Transverse colon (tissue), 4 donors: ENCODE measurements at regions not wholly inside any gene's neighbourhood (a gene's known extent, or its start where the extent isn't known, plus 50 kb on each side); places are given as distances from the start of the nearest gene placed in this dataset.
"Not testable (repeated sequence)": the region's sequence is repeated elsewhere in the genome, so short reads cannot be mapped to it uniquely, and the experiment has no call there.

Experiments
- DNase-seq: peaks from one replicate; pipeline ENCODE4 v3.0.0-alpha.2; 2019
- H3K27ac ChIP-seq, 4 donors: fragments of 200-600 bp; sonication (generic); 2 replicates each; pipeline ENCODE4 v1.5.1; 2016 to 2018; ENCODE audit warnings: inconsistent platforms in 4 of 4
- H3K27me3 ChIP-seq: fragments of 200-600 bp; sonication (generic); 2 replicates; pipeline ENCODE4 v1.5.1; 2017; ENCODE audit warnings: inconsistent platforms
- H3K36me3 ChIP-seq, 4 donors: fragments of 200-600 bp; sonication (generic); 2 replicates each; pipeline ENCODE4 v1.5.1; 2017 to 2019; ENCODE audit warnings: inconsistent platforms in 4 of 4
- H3K4me1 ChIP-seq, 4 donors: fragments of 200-600 bp; sonication (generic); 2 replicates each; pipeline ENCODE4 v1.5.1; 2017 to 2020; ENCODE audit warnings: inconsistent platforms in 4 of 4
- H3K4me3 ChIP-seq, 4 donors: fragments of 200-600 bp; sonication (generic); 1 replicate in 1 of 4; 2 replicates in 3 of 4; pipeline versions ENCODE4 v1.5.1 to v1.6.1; 2017 to 2019; ENCODE audit warnings: inconsistent platforms in 4 of 4
- H3K9me3 ChIP-seq, 2 donors: fragments of 200-600 bp; sonication (generic); 2 replicates each; pipeline ENCODE4 v1.5.1; 2017 to 2019; ENCODE audit warnings: inconsistent platforms in 2 of 2
- CTCF ChIP-seq, 5 experiments: fragments of 200-600 bp in 3 of 5; fragments of 450-650 bp in 2 of 5; sonication (generic) in 3 of 5; IDR thresholded peaks; 1 replicate in 2 of 5; 2 replicates in 3 of 5; pipeline ENCODE4 v1.5.1; 2016 to 2017; ENCODE audit warnings: antibody characterized with exemption in 5 of 5, inconsistent platforms in 3 of 5, mild to moderate bottlenecking in 2 of 5, moderate library complexity in 1 of 5
- EP300 ChIP-seq: sonication (generic); formaldehyde crosslinking; IDR thresholded peaks from one replicate; pipeline ENCODE4 v1.6.1; 2017; ENCODE audit warnings: antibody characterized with exemption, low read depth
- POLR2A ChIP-seq: fragments of 450-650 bp; IDR thresholded peaks from one replicate; pipeline ENCODE4 v1.6.1; 2016; ENCODE audit warnings: antibody characterized with exemption, mild to moderate bottlenecking, moderate library complexity
- POLR2AphosphoS5 ChIP-seq, 3 donors: sonication (generic); formaldehyde crosslinking; IDR thresholded peaks; one replicate each; pipeline ENCODE4 v1.6.1; 2016; ENCODE audit warnings: antibody characterized with exemption in 3 of 3
- WGBS, 2 donors: methylation state at CpG; one replicate each; pipeline ENCODE4 v1.1.5; 2018; ENCODE audit warnings: low coverage in 1 of 2; 5-methylcytosine and 5-hydroxymethylcytosine counted together
- in situ Hi-C, 4 donors: fragments of 200-750 bp; cut with MboI; loops; one replicate each; pipeline versions ENCODE4 v1.15.0 to v1.15.1; 2017; ENCODE audit warnings: low sequenced_read_pairs in 3 of 4, low pct_ligation_motif_present in 1 of 4, low pct_unique_long_range_greater_than_20kb in 1 of 4
- intact Hi-C: fragments of 100-400 bp; cut with DNase I; formaldehyde crosslinking; loops from one replicate; pipeline ENCODE4 v1.15.1; 2023; ENCODE audit warnings: low total_unique reads

GRCh38 chr19:34085336-34085735 lies 87.0 kb upstream of the LSM14A start:
- no peaks in the 10 kb centered on the region for H3K4me1 ChIP-seq
- no peaks in the 10 kb centered on the region for H3K36me3 ChIP-seq
- no peak overlapping the region for H3K27ac ChIP-seq
- TF ChIP-seq CTCF (IDR thresholded peaks at IDR 0.05) (no peak), POLR2A (no peak), POLR2AphosphoS5 (IDR thresholded peaks at IDR 0.05) (no peak), EP300 (no peak)
- 35 to 53% methylated on average over 2 to 3 of the region's 3 CpGs for WGBS, 2 donors
- intact Hi-C loops: no loop called here
- in situ Hi-C loops: loop anchor here in 1 of 4 donors (25.0 kb wide), 1 partner anchor 648 kb away; no protein-coding TSS in a partner anchor
- H3K4me3 ChIP-seq: no peak overlapping the region
- H3K27me3 ChIP-seq: peaks cover 14% of the 10 kb centered on the region
- DNase-seq: no peak
- no peaks in the 10 kb centered on the region for H3K9me3 ChIP-seq

GRCh38 chr19:34088292-34088691 lies 84.0 kb upstream of the LSM14A start:
- Histone ChIP-seq H3K9me3 (no peaks in the 10 kb centered on the region), H3K36me3 (no peaks in the 10 kb centered on the region), H3K27ac (no peak overlapping the region), H3K4me3 (no peak overlapping the region), H3K4me1 (no peaks in the 10 kb centered on the region), H3K27me3 (peaks cover 2% of the 10 kb centered on the region)
- in situ Hi-C loops: loop anchor here in 1 of 4 donors (25.0 kb wide), 1 partner anchor 651 kb away; no protein-coding TSS in a partner anchor
- intact Hi-C loops: no loop called here
- TF ChIP-seq POLR2A (no peak), POLR2AphosphoS5 (IDR thresholded peaks at IDR 0.05) (no peak), EP300 (no peak), CTCF (IDR thresholded peaks at IDR 0.05) (no peak)
- DNase-seq: no peak

- H3K27me3 ChIP-seq: peaks cover 3% of the 10 kb centered on the region
- intact Hi-C loops: no loop called here
- in situ Hi-C loops: loop anchor here in 1 of 4 donors (25.0 kb wide), 1 partner anchor 652 kb away; no protein-coding TSS in a partner anchor
- no peaks in the 10 kb centered on the region for H3K4me1 ChIP-seq
- no peak overlapping the region for H3K27ac ChIP-seq
- TF ChIP-seq POLR2AphosphoS5 (IDR thresholded peaks at IDR 0.05): no peak
- no peak for TF ChIP-seq EP300
- no peak for TF ChIP-seq POLR2A
- no peak for TF ChIP-seq CTCF (IDR thresholded peaks at IDR 0.05)
- no peak overlapping the region for H3K4me3 ChIP-seq
- 66 to 67% methylated on average over 2 to 5 of the region's 5 CpGs for WGBS, 2 donors
- DNase-seq: no peak
- H3K9me3 ChIP-seq: no peaks in the 10 kb centered on the region
- no peaks in the 10 kb centered on the region for H3K36me3 ChIP-seq
These were observed 82.7 kb upstream of the LSM14A start for GRCh38 chr19:34089566-34089965.

GRCh38 chr19:34094960-34095359 lies 77.3 kb upstream of the LSM14A start:
- intact Hi-C loops: loop anchor here (2.0 kb wide), 1 partner anchor 316 kb away; no protein-coding TSS in a partner anchor
- H3K36me3 ChIP-seq: no peaks in the 10 kb centered on the region

GRCh38 chr19:34095411-34095810 lies 76.9 kb upstream of the LSM14A start:
- DNase-seq, H3K36me3 ChIP-seq, H3K9me3 ChIP-seq, H3K4me1 ChIP-seq, H3K4me3 ChIP-seq, H3K27ac ChIP-seq: not testable (repeated sequence)
- H3K27me3 ChIP-seq: peaks cover 12% of the 10 kb centered on the region
- intact Hi-C loops (loop anchor here (2.0 kb wide), 1 partner anchor 317 kb away; no protein-coding TSS in a partner anchor), in situ Hi-C loops (loop anchor here (10.0 to 25.0 kb wide), 2 partner anchors 311 to 658 kb away; no protein-coding TSS in a partner anchor)
- WGBS, 2 donors: 87 to 88% methylated on average over 4 to 5 of the region's 5 CpGs

More at GRCh38 chr19:34094960-34095359, 77.3 kb upstream of the LSM14A start:
- in situ Hi-C loops: loop anchor here (10.0 to 25.0 kb wide), 2 partner anchors 310 to 658 kb away; no protein-coding TSS in a partner anchor
- TF ChIP-seq POLR2AphosphoS5 (IDR thresholded peaks at IDR 0.05): no peak
- TF ChIP-seq POLR2A: no peak
- no peak for TF ChIP-seq EP300
- no peak for TF ChIP-seq CTCF (IDR thresholded peaks at IDR 0.05)
- DNase-seq: no peak
- 53 to 67% methylated on average over 2 to 3 of the region's 3 CpGs for WGBS, 2 donors
- H3K4me3 ChIP-seq: no peak overlapping the region
- H3K4me1 ChIP-seq: no peaks in the 10 kb centered on the region
- no peaks in the 10 kb centered on the region for H3K9me3 ChIP-seq
- no peak overlapping the region for H3K27ac ChIP-seq
- peaks cover 12% of the 10 kb centered on the region for H3K27me3 ChIP-seq
